ENCODE measurements at regions not wholly inside any gene's neighbourhood (a gene's known extent, or its start where the extent isn't known, plus 50 kb on each side); places are given as distances from the start of the nearest gene placed in this dataset.

DNA sequence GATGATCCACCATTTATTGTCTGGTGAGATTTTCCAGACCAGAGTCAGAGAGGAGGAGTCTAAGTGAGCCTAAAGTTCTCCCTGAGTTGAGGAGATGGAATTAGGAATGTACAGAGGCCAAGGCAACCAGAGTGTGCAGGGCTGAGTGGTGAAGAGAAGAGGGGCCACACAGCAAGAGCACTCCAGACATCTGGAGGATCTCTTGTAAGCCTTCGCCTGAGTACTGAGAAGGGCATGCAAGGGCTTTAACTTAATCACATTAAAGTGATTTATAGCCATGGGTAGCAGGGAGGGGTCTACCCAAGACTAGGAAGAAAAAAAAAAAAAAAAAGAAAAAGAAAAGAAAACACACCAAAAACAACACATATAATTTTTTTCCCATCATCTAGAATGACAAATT lies 1190.4 kb downstream of the GATA3 start:
- TF ChIP-seq EZH2phosphoT487 (IDR thresholded peaks at IDR 0.05; ENCODE audit: insufficient read depth, low read depth) (no peak), EZH2 (IDR thresholded peaks at IDR 0.05; ENCODE audit: insufficient read depth, poor library complexity, severe bottlenecking) (no peak)
